ENCODE measurements at regions not wholly inside any gene's neighbourhood (a gene's known extent, or its start where the extent isn't known, plus 50 kb on each side); places are given as distances from the start of the nearest gene placed in this dataset.

GRCh38 chr18:4994710-4995109 is 202.3 kb downstream of the AKAIN1 start:
- TF ChIP-seq EZH2 (IDR thresholded peaks at IDR 0.05; ENCODE audit: borderline replicate concordance, low read length) (no peak), CTCF (IDR thresholded peaks at IDR 0.05; ENCODE audit: low read length) (no peak)
